GM12874 (cell line): ENCODE measurements at regions not wholly inside any gene's neighbourhood (a gene's known extent, or its start where the extent isn't known, plus 50 kb on each side); places are given as distances from the start of the nearest gene placed in this dataset.

Source experiments
- TF ChIP-seq, protein P1 (sequence below): IDR thresholded peaks from 2 replicates; pipeline ENCODE4 v1.5.1; 2011; ENCODE audit warnings: low read depth, mild to moderate bottlenecking, control low read depth, low read length, moderate library complexity; ENCODE audit not compliant: insufficient read depth

DNA sequence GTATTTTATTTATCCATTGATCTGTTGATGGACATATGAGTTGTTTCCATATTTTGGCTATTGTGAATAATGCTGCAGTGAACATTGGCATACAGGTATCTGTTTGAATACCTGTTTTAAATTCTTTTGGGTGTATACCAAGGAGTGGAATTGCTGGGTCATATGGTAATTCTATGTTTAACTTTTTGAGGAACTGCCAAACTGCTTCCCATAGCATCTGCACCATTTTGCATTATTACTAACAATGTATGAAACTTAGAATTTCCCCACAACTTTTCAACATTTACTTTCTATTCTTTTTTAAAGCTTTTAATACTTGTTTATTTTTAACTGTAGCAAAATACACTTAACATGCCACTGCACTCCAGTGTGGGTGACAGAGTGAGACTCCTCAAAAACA lies 57.0 kb upstream of the MSN start:
- TF ChIP-seq, protein P1, sequence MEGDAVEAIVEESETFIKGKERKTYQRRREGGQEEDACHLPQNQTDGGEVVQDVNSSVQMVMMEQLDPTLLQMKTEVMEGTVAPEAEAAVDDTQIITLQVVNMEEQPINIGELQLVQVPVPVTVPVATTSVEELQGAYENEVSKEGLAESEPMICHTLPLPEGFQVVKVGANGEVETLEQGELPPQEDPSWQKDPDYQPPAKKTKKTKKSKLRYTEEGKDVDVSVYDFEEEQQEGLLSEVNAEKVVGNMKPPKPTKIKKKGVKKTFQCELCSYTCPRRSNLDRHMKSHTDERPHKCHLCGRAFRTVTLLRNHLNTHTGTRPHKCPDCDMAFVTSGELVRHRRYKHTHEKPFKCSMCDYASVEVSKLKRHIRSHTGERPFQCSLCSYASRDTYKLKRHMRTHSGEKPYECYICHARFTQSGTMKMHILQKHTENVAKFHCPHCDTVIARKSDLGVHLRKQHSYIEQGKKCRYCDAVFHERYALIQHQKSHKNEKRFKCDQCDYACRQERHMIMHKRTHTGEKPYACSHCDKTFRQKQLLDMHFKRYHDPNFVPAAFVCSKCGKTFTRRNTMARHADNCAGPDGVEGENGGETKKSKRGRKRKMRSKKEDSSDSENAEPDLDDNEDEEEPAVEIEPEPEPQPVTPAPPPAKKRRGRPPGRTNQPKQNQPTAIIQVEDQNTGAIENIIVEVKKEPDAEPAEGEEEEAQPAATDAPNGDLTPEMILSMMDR = no peak

DNA sequence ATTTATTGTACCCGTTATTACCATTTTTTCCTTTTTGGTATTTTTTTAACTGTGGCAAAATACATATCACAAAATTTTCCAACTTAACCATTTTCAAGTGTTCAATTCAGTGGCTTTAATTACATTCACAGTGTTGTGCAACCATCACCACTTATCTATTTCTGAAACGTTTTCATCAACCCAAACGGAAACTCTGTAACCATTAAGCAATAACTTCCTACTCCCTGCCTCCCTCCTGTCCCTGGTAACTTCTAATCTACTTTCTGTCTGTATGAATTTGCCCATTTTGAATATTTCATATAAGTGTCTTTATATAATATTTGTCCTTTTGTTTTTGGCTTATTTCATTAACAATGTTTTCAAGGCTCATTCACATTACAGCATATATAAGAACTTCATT lies 57.4 kb upstream of the MSN start:
- TF ChIP-seq, protein P1 = no peak

DNA sequence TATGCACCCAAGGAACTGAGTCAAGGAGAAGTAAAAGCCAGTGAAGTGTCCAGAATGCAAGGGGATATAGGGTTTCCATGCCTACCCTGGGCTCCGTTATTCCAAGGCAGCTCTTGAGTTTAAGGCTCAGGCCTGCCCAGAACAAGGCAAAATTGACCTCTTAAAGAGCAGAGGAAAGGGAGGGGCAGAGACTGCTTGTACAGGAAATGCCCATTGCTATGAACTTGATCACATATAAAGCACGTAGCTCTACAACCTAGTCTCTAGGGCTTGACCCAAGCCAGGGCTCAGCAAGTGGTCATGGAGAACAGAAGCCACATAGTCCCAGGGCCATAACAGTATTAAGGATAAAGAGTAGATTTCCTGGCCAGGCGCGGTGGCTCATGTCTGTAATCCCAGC lies 58.2 kb upstream of the MSN start:
- TF ChIP-seq, protein P1 = no peak

DNA sequence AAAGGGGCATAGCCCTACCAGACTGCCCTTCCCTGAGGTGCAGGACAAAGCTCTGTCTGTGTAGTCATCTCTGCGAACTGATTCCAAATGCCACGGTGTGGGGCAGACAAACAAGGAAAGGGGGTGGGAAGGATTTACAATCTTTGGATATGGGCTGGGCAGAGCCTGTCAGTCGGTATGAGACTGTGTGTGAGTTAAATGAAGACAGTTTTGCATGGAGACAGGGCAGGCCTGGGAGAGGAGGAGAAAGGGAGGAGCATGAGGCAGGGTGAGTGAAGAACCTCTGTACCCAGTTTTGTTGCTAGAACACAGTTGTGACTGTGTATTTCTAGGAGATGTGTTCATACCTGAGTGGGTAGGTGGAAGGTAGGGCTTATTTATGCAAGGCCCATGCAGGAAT lies 59.4 kb upstream of the MSN start:
- TF ChIP-seq, protein P1 = no peak

DNA sequence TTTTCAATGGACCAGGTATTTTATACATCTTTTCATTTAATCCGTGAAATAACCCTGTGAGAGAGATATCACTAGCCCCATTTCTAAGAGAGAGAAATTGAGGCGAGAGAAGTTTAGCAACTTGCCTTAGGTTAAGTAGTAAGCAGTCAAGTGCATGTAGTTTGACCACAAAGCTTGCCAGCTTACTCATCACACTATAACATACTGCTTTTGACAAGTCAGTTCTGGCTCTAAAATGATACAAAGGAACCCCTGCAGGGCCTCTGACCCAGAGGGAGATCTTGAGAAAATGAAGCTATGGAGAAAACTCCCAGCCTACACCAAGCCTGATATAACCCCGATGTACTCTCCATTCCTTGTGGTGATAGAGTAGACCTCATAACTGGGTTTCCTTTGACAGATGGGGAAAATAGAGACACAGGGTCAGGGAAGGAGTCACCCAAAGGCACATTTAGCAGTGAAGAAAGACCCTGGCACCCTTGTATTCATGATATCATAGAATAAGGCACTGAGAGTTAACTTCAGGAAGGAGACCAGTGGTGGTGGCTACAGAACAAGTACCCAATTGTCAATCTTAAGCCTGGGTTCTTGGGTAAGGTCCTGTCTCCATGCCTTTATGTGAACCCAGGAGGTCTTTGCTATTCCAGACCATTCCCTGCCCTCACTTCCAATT lies 60.2 kb upstream of the MSN start:
- TF ChIP-seq, protein P1 = no peak

DNA sequence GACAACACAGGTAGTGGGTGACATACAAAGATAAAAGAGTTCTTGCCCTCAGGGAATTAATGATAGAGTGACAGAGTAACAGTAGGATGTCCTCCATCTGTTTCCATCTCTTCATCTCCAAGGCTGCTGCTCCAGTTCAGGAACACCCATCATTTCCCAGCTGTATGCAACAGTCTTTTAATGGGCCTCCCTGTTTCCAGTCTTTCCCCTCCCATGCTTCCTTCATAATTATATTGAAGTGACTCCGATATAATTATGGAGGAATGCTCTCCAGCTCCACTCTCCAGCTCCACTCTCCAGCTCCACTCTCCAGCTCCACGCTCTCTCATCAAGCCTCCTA lies 65.3 kb upstream of the MSN start:
- TF ChIP-seq, protein P1 = no peak

DNA sequence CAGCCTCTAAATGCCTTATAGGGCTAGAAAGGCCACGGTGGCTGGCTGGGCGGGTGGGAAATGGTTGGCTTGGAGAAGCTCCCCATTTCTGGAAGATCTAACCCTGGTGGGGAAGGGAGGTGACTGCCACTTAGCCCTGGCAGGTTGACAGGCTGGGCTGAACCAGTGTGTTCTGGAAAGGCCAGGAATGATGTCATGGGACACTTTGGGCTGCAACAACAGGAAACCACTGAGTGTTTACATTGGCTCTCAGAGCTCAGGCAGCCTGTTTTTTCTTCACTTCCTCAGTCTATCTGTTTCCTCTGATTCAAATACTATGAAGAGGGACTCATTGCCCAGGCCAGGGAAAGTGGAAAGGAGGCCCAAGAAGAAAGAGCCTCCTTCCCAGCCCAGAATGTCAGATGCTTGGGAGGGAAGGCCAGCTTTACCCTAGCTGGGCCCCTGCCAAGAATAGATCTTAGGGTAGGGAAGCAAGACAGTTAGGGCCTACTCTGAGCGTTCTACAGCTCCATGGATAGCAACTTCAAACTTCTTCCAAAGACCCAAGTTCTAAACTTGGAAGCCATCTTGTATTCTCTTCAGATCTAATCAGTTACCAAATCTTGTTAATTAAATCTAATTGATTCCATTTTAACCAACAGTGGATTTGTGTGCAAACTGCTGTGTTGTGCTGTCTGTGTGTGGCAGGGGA lies 65.8 kb upstream of the MSN start:
- TF ChIP-seq, protein P1 = no peak

DNA sequence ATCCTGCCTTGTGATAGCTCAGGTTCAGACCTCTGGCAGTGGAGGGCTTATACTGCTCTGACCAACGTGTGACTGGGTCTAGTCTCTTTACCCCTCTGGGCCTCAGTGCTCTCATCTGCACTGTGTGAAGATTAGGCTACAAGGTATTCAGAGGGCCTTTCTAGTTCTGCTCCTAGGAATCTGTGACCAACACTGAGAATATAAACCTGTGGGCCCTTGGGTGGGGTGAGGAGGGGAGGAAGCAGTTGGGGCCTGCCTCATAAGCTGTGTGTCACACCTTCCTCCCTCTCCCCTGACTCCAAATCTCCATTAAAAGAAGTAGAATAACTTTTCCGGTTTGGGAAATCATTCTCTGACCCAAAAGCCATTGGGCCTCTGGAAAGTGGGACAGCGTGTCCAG lies 66.3 kb upstream of the MSN start:
- TF ChIP-seq, protein P1 = no peak
